ENCODE measurements at regions not wholly inside any gene's neighbourhood (a gene's known extent, or its start where the extent isn't known, plus 50 kb on each side); places are given as distances from the start of the nearest gene placed in this dataset.

DNA sequence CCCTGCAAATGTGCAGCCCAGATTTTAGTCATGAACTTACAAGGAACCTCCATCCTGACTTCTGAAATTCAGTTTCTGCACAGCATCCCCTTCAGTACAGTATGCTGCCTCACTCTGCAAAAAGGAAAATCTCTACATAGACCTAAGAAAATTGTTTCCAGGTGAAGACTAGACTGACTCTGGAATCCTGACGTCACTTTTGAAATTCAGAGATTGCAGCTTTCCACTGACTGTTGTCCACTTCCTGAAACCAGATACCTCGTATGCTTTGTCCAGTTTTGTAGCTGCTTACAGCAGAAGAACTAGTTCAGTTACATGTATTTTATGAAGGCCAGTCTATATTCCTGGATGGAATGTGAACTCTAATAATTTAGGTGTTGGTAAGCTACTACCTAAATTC is 629.3 kb upstream of the ST8SIA4 start:
- TF ChIP-seq CBFB (CRISPR knock-in tag; IDR thresholded peaks at IDR 0.05), result no peak
- no peak for TF ChIP-seq DPF2 (IDR thresholded peaks at IDR 0.05)
- TF ChIP-seq, protein P1, sequence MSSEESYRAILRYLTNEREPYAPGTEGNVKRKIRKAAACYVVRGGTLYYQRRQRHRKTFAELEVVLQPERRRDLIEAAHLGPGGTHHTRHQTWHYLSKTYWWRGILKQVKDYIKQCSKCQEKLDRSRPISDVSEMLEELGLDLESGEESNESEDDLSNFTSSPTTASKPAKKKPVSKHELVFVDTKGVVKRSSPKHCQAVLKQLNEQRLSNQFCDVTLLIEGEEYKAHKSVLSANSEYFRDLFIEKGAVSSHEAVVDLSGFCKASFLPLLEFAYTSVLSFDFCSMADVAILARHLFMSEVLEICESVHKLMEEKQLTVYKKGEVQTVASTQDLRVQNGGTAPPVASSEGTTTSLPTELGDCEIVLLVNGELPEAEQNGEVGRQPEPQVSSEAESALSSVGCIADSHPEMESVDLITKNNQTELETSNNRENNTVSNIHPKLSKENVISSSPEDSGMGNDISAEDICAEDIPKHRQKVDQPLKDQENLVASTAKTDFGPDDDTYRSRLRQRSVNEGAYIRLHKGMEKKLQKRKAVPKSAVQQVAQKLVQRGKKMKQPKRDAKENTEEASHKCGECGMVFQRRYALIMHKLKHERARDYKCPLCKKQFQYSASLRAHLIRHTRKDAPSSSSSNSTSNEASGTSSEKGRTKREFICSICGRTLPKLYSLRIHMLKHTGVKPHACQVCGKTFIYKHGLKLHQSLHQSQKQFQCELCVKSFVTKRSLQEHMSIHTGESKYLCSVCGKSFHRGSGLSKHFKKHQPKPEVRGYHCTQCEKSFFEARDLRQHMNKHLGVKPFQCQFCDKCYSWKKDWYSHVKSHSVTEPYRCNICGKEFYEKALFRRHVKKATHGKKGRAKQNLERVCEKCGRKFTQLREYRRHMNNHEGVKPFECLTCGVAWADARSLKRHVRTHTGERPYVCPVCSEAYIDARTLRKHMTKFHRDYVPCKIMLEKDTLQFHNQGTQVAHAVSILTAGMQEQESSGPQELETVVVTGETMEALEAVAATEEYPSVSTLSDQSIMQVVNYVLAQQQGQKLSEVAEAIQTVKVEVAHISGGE (CRISPR knock-in tag; IDR thresholded peaks at IDR 0.05), result no peak

Data from K562 (cell line).